Heart right ventricle (tissue), 16 donors: ENCODE measurements at regions not wholly inside any gene's neighbourhood (a gene's known extent, or its start where the extent isn't known, plus 50 kb on each side); places are given as distances from the start of the nearest gene placed in this dataset.

ENCODE experiments used
- ATAC-seq, 8 donors: fragments of 200-7000 bp; cut with Tn5 transposase; one replicate each; pipeline ENCODE4 v1.9.1; 2020; ENCODE audit warnings: mild to moderate bottlenecking in 8 of 8, moderate library complexity in 8 of 8, moderate number of reproducible peaks in 1 of 8
- DNase-seq, 2 donors: peaks; one replicate each; pipeline ENCODE4 v3.0.0-alpha.2; 2020
- H3K27ac ChIP-seq, 10 donors: fragments of 200-600 bp; sonication (generic) in 2 of 10; one replicate each; pipeline versions ENCODE4 v1.5.0 to v1.8.0; 2020 to 2022; ENCODE audit warnings: mild to moderate bottlenecking in 3 of 10
- H3K27me3 ChIP-seq, 7 donors: fragments of 200-600 bp; one replicate each; pipeline ENCODE4 v1.8.0; 2021 to 2022; ENCODE audit warnings: mild to moderate bottlenecking in 2 of 7
- H3K36me3 ChIP-seq, 9 donors: fragments of 200-600 bp; sonication (generic) in 1 of 9; one replicate each; pipeline versions ENCODE4 v1.5.0 to v1.8.0; 2020 to 2022; ENCODE audit warnings: mild to moderate bottlenecking in 2 of 9
- H3K4me1 ChIP-seq, 9 donors: fragments of 200-600 bp; sonication (generic) in 1 of 9; one replicate each; pipeline versions ENCODE4 v1.5.0 to v1.8.0; 2020 to 2022; ENCODE audit warnings: mild to moderate bottlenecking in 4 of 9
- H3K4me3 ChIP-seq, 10 donors: fragments of 200-600 bp; sonication (generic) in 2 of 10; one replicate each; pipeline versions ENCODE4 v1.5.0 to v1.8.0; 2020 to 2022; ENCODE audit warnings: mild to moderate bottlenecking in 7 of 10, moderate library complexity in 2 of 10
- H3K9me3 ChIP-seq, 11 donors: fragments of 200-600 bp in 10 of 11; sonication (generic) in 2 of 11; one replicate each; pipeline versions ENCODE4 v1.5.0 to v1.8.0; 2013 to 2022; ENCODE audit warnings: mild to moderate bottlenecking in 2 of 11, control low read depth in 1 of 11, moderate library complexity in 1 of 11
- CTCF ChIP-seq, 9 donors: fragments of 200-600 bp; sonication (generic) in 2 of 9; IDR thresholded peaks; one replicate each; pipeline versions ENCODE4 v1.5.0 to v1.8.0; 2021 to 2022; ENCODE audit warnings: antibody characterized with exemption in 9 of 9, mild to moderate bottlenecking in 5 of 9, moderate library complexity in 1 of 9
- WGBS, 2 donors: extraction: QIAGEN DNeasy Blood & Tissue Kit; methylation state at CpG; one replicate each; pipeline ENCODE4 v1.1.7; 2013; ENCODE audit warnings: inconsistent platforms in 1 of 2; 5-methylcytosine and 5-hydroxymethylcytosine counted together
- intact Hi-C, 10 donors: fragments of 100-400 bp; cut with DNase I; formaldehyde crosslinking; loops; one replicate each; pipeline versions ENCODE4 v1.11.1 to v1.14.2; 2022
- donor health status: Arrhythmogenic right ventricular cardiomyopathy.
- donor health status: ischemic (EF 13 %, LVEDD 7.1; RV severe dilation, severe dysfunction).
- donor health status: healthy with polysubstance abuse.
- donor health status: DM: no; HTN: yes; CAD: no.
- donor health status: DM: no; HTN: no; CAD: no.
- donor health status: ischemic (EF 25% LVEDD 6.9; RV normal size, moderate dysfunction).
- donor health status: ischemic (EF 25% LVEDD 5.7; RV mildly dilated, moderate dysfunction).
- donor health status: healthy.
- donor health status: DM: yes; HTN: yes; CAD: no.
- donor health status: Ischemic cardiomyopathy.
- donor health status: ischemic (EF 35%, LVEDD 5.7; RV mildly dilated, moderate dysfunction).
- donor health status: nonischemic (EF 11% LVEDD 7.7; RV severe dilation, severe dysfunction).
- donor health status: DM: yes; HTN: yes; CAD: no.
- donor health status: PGD.
- donor health status: ischemic (EF 29% LVEDD 5.4; RV normal size, mild dysfunction).
- donor health status: nonischemic (EF 23%, LVEDD 6.1; RV moderate dilation, normal function).

GRCh38 chr12:40620564-40621019, 71.6 kb upstream of the CNTN1 start:
- DNase-seq (no peak), ATAC-seq (no peak)
- H3K9me3 ChIP-seq, result no peaks in the 10 kb centered on the region
- H3K4me1 ChIP-seq, result no peaks in the 10 kb centered on the region
- WGBS, 2 donors, result 95 to 96% methylated on average over 36 to 38 of the region's 38 CpGs
- no peak overlapping the region for H3K4me3 ChIP-seq
- H3K27me3 ChIP-seq, result peaks cover 0 to 2% (median 0%) of the 10 kb centered on the region in 7 donors
- no peak for TF ChIP-seq CTCF (IDR thresholded peaks at IDR 0.05)
- intact Hi-C loops, result loop anchor here in 4 of 10 donors (5.0 kb wide), 3 partner anchors 292 to 312 kb away; no protein-coding TSS in a partner anchor
- no peaks in the 10 kb centered on the region for H3K36me3 ChIP-seq
- no peak overlapping the region for H3K27ac ChIP-seq

- no peak for ATAC-seq
- peak; percentile 15 to 75 (median 61) for TF ChIP-seq CTCF (IDR thresholded peaks at IDR 0.05)
- H3K4me1 ChIP-seq, result no peaks in the 10 kb centered on the region
- peak; percentile 5 to 16 for DNase-seq
- no peak overlapping the region for H3K27ac ChIP-seq
- WGBS, 2 donors, result 34 to 36% methylated on average over 3 of the region's 3 CpGs
- H3K9me3 ChIP-seq, result no peaks in the 10 kb centered on the region
- peaks cover 0 to 2% (median 0%) of the 10 kb centered on the region in 7 donors for H3K27me3 ChIP-seq
- intact Hi-C loops, result loop anchor here in 4 of 10 donors (5.0 kb wide), 3 partner anchors 290 to 310 kb away; no protein-coding TSS in a partner anchor
- H3K36me3 ChIP-seq, result no peaks in the 10 kb centered on the region
- H3K4me3 ChIP-seq, result no peak overlapping the region
These were observed 69.9 kb upstream of the CNTN1 start for GRCh38 chr12:40622246-40622838.

- no peaks in the 10 kb centered on the region for H3K36me3 ChIP-seq
- intact Hi-C loops, result no loop called here
- H3K4me1 ChIP-seq, result no peaks in the 10 kb centered on the region
- H3K4me3 ChIP-seq, result no peak overlapping the region
- no peaks in the 10 kb centered on the region for H3K27me3 ChIP-seq
- H3K9me3 ChIP-seq, result peaks cover 0 to 6% (median 0%) of the 10 kb centered on the region in 11 donors
- TF ChIP-seq CTCF (IDR thresholded peaks at IDR 0.05), result no peak
- H3K27ac ChIP-seq, result no peak overlapping the region
- ATAC-seq (no peak), DNase-seq (no peak)
These were observed 60.1 kb upstream of the CNTN1 start for GRCh38 chr12:40632171-40632570.

- Histone ChIP-seq H3K9me3 (peaks cover 0 to 12% (median 0%) of the 10 kb centered on the region in 11 donors), H3K4me3 (no peak overlapping the region), H3K4me1 (no peaks in the 10 kb centered on the region), H3K27me3 (no peaks in the 10 kb centered on the region), H3K36me3 (no peaks in the 10 kb centered on the region), H3K27ac (no peak overlapping the region)
- 62 to 68% methylated on average over 3 of the region's 3 CpGs for WGBS, 2 donors
- DNase-seq, result no peak
- no peak for ATAC-seq
- intact Hi-C loops, result no loop called here
- TF ChIP-seq CTCF (IDR thresholded peaks at IDR 0.05), result no peak
These were observed 59.3 kb upstream of the CNTN1 start for GRCh38 chr12:40632933-40633332.
